ENCODE measurements at regions not wholly inside any gene's neighbourhood (a gene's known extent, or its start where the extent isn't known, plus 50 kb on each side); places are given as distances from the start of the nearest gene placed in this dataset.

GRCh38 chr9:14418941-14419937 lies 105.3 kb upstream of the NFIB start:
- DNase-seq (ENCODE audit: extremely low spot score, unreplicated experiment): no peak
- Mint-ChIP-seq H3K27me3 (ENCODE audit: unreplicated experiment) (no peaks in the 10 kb centered on the region), H3K9me3 (ENCODE audit: unreplicated experiment) (peaks cover 3% of the 10 kb centered on the region), H3K27ac (ENCODE audit: unreplicated experiment) (no peak overlapping the region), H3K4me3 (ENCODE audit: unreplicated experiment) (no peak overlapping the region), H3K36me3 (ENCODE audit: unreplicated experiment) (no peaks in the 10 kb centered on the region), H3K4me1 (ENCODE audit: unreplicated experiment) (peaks cover 45% of the 10 kb centered on the region)
- TF ChIP-seq, protein P1, sequence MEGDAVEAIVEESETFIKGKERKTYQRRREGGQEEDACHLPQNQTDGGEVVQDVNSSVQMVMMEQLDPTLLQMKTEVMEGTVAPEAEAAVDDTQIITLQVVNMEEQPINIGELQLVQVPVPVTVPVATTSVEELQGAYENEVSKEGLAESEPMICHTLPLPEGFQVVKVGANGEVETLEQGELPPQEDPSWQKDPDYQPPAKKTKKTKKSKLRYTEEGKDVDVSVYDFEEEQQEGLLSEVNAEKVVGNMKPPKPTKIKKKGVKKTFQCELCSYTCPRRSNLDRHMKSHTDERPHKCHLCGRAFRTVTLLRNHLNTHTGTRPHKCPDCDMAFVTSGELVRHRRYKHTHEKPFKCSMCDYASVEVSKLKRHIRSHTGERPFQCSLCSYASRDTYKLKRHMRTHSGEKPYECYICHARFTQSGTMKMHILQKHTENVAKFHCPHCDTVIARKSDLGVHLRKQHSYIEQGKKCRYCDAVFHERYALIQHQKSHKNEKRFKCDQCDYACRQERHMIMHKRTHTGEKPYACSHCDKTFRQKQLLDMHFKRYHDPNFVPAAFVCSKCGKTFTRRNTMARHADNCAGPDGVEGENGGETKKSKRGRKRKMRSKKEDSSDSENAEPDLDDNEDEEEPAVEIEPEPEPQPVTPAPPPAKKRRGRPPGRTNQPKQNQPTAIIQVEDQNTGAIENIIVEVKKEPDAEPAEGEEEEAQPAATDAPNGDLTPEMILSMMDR (IDR thresholded peaks at IDR 0.05): no peak

GRCh38 chr9:14418301-14418940 lies 104.5 kb upstream of the NFIB start:
- no peak overlapping the region for H3K27ac Mint-ChIP-seq (ENCODE audit: unreplicated experiment)

GRCh38 chr9:14417237-14417636 lies 103.3 kb upstream of the NFIB start:
- TF ChIP-seq, protein P1 (IDR thresholded peaks at IDR 0.05): no peak
- no peak for DNase-seq (ENCODE audit: extremely low spot score, unreplicated experiment)
- H3K9me3 Mint-ChIP-seq (ENCODE audit: unreplicated experiment): peaks cover 3% of the 10 kb centered on the region
- H3K4me1 Mint-ChIP-seq (ENCODE audit: unreplicated experiment): peaks cover 34% of the 10 kb centered on the region
- H3K36me3 Mint-ChIP-seq (ENCODE audit: unreplicated experiment): no peaks in the 10 kb centered on the region
- H3K27ac Mint-ChIP-seq (ENCODE audit: unreplicated experiment): no peak overlapping the region
- no peaks in the 10 kb centered on the region for H3K27me3 Mint-ChIP-seq (ENCODE audit: unreplicated experiment)
- no peak overlapping the region for H3K4me3 Mint-ChIP-seq (ENCODE audit: unreplicated experiment)

More at GRCh38 chr9:14418301-14418940, 104.5 kb upstream of the NFIB start:
- no peak overlapping the region for H3K4me3 Mint-ChIP-seq (ENCODE audit: unreplicated experiment)
- H3K27me3 Mint-ChIP-seq (ENCODE audit: unreplicated experiment): no peaks in the 10 kb centered on the region
- H3K4me1 Mint-ChIP-seq (ENCODE audit: unreplicated experiment): peaks cover 37% of the 10 kb centered on the region
- TF ChIP-seq, protein P1 (IDR thresholded peaks at IDR 0.05): no peak
- DNase-seq (ENCODE audit: extremely low spot score, unreplicated experiment): no peak
- peaks cover 3% of the 10 kb centered on the region for H3K9me3 Mint-ChIP-seq (ENCODE audit: unreplicated experiment)
- no peaks in the 10 kb centered on the region for H3K36me3 Mint-ChIP-seq (ENCODE audit: unreplicated experiment)

DNA sequence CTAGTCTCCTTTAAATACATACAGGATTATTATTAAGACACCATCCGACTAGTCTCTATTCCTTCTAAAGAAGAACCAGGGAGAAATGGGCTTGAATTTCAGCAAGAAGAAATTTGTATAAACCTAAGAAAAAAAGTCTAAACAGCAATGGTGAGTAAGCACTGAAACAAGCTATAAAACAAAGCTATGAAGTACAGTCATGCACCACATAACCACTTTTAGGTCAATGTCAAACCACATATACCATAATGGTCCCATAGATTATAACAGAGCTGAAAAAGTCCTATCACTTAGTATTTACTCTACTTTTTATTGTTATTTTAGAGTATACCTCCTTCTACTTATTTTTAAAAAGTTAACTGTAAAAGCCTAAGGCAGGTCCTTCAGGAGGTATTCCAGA lies 102.0 kb upstream of the NFIB start:
- no peak overlapping the region for H3K27ac Mint-ChIP-seq (ENCODE audit: unreplicated experiment)
- no peak overlapping the region for H3K4me3 Mint-ChIP-seq (ENCODE audit: unreplicated experiment)
- DNase-seq (ENCODE audit: extremely low spot score, unreplicated experiment): no peak
- TF ChIP-seq, protein P1 (IDR thresholded peaks at IDR 0.05): no peak
- H3K36me3 Mint-ChIP-seq (ENCODE audit: unreplicated experiment): no peaks in the 10 kb centered on the region
- peaks cover 3% of the 10 kb centered on the region for H3K9me3 Mint-ChIP-seq (ENCODE audit: unreplicated experiment)
- peaks cover 33% of the 10 kb centered on the region for H3K4me1 Mint-ChIP-seq (ENCODE audit: unreplicated experiment)
- H3K27me3 Mint-ChIP-seq (ENCODE audit: unreplicated experiment): no peaks in the 10 kb centered on the region

DNA sequence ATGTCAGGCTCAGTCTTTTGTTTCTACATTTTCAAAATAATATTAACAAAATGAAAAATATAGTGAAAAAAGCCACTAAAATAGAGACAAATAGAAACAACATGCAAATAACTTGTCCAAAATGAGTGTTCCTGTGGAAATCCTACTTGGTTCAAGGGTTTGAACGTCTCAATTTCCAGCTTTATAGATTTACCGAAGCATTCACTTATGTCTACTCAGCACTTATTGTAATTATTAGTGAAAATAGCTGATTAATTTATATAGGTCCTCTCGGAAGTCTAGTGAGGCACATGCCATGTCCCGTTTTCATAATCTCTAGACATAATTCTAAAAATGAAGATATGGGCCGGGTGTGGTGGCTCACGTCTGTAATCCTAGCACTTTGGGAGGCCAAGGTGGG lies 99.9 kb upstream of the NFIB start:
- no peak for DNase-seq (ENCODE audit: extremely low spot score, unreplicated experiment)
- Mint-ChIP-seq H3K27ac (ENCODE audit: unreplicated experiment) (no peak overlapping the region), H3K4me3 (ENCODE audit: unreplicated experiment) (no peak overlapping the region), H3K27me3 (ENCODE audit: unreplicated experiment) (peaks cover 4% of the 10 kb centered on the region), H3K36me3 (ENCODE audit: unreplicated experiment) (no peaks in the 10 kb centered on the region), H3K4me1 (ENCODE audit: unreplicated experiment) (peaks cover 29% of the 10 kb centered on the region), H3K9me3 (ENCODE audit: unreplicated experiment) (peaks cover 3% of the 10 kb centered on the region)
- TF ChIP-seq, protein P1 (IDR thresholded peaks at IDR 0.05): no peak
